ENCODE measurements at regions not wholly inside any gene's neighbourhood (a gene's known extent, or its start where the extent isn't known, plus 50 kb on each side); places are given as distances from the start of the nearest gene placed in this dataset.
A peak's percentile ranks its signal among the peaks of the same experiment; 100 is the strongest.
"Not testable (repeated sequence)": the region's sequence is repeated elsewhere in the genome, so short reads cannot be mapped to it uniquely, and the experiment has no call there.

DNA sequence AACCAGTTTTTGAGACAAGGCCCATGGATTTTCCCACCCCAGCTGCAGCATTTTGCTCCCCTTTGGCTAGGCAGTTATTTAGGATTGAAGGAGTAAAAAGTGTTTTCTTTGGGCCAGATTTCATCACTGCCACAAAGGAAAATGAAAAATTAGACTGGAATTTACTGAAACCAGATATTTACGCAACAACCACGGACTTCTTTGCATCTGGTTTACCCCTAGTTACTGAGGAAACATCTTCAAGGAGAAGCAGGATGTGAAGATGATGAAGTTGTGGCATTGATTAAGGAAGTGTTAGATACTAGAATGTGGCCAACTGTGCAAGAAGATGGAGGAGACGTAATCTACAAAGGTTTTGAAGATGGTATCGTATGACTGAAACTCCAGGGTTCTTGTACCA, 165.2 kb upstream of the MYRIP start:
- Histone ChIP-seq H3K4me3 (no peak overlapping the region), H3K36me3 (replicated peaks in 1 of 2; ENCODE audit: insufficient read depth in 1 of 2, low read depth in 2 of 2) (no peaks in the 10 kb centered on the region), H3K4me1 (no peaks in the 10 kb centered on the region), H3K27ac (no peak overlapping the region), H3K27me3 (no peaks in the 10 kb centered on the region), H3K9me3 (no peaks in the 10 kb centered on the region)
- intact Hi-C loops (cut with DNase I) = no loop called here
- ATAC-seq (no peak), DNase-seq (no peak)
- TF ChIP-seq, protein P1, sequence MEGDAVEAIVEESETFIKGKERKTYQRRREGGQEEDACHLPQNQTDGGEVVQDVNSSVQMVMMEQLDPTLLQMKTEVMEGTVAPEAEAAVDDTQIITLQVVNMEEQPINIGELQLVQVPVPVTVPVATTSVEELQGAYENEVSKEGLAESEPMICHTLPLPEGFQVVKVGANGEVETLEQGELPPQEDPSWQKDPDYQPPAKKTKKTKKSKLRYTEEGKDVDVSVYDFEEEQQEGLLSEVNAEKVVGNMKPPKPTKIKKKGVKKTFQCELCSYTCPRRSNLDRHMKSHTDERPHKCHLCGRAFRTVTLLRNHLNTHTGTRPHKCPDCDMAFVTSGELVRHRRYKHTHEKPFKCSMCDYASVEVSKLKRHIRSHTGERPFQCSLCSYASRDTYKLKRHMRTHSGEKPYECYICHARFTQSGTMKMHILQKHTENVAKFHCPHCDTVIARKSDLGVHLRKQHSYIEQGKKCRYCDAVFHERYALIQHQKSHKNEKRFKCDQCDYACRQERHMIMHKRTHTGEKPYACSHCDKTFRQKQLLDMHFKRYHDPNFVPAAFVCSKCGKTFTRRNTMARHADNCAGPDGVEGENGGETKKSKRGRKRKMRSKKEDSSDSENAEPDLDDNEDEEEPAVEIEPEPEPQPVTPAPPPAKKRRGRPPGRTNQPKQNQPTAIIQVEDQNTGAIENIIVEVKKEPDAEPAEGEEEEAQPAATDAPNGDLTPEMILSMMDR (IDR thresholded peaks at IDR 0.05) = no peak
- no peak for TF ChIP-seq POLR2A (IDR thresholded peaks at IDR 0.05)
- 76 to 86% methylated on average over 4 of the region's 4 CpGs for WGBS, 2 donors

DNA sequence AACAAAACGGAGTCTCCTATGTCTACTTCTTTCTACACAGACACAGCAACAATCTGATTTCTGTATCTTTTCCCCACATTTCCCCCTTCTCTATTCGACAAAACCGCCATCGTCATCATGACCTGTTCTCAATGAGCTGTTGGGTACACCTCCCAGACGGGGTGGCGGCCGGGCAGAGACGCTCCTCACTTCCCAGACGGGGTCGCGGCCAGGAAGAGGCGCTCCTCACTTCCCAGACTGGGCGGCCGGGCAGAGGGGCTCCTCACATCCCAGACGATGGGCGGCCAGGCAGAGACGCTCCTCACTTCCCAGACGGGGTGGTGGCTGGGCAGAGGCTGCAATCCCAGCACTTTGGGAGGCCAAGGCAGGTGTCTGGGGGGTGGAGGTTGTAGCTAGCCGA, 158.2 kb upstream of the MYRIP start:
- H3K4me3 ChIP-seq; DNase-seq; H3K9me3 ChIP-seq; ATAC-seq; intact Hi-C loops (cut with DNase I); H3K27ac ChIP-seq; H3K27me3 ChIP-seq; H3K36me3 ChIP-seq (replicated peaks in 1 of 2; ENCODE audit: insufficient read depth in 1 of 2, low read depth in 2 of 2): not testable (repeated sequence)
- 96 to 97% methylated on average over 13 to 14 of the region's 19 CpGs for WGBS, 2 donors
- peaks cover 12% of the 10 kb centered on the region for H3K4me1 ChIP-seq

DNA sequence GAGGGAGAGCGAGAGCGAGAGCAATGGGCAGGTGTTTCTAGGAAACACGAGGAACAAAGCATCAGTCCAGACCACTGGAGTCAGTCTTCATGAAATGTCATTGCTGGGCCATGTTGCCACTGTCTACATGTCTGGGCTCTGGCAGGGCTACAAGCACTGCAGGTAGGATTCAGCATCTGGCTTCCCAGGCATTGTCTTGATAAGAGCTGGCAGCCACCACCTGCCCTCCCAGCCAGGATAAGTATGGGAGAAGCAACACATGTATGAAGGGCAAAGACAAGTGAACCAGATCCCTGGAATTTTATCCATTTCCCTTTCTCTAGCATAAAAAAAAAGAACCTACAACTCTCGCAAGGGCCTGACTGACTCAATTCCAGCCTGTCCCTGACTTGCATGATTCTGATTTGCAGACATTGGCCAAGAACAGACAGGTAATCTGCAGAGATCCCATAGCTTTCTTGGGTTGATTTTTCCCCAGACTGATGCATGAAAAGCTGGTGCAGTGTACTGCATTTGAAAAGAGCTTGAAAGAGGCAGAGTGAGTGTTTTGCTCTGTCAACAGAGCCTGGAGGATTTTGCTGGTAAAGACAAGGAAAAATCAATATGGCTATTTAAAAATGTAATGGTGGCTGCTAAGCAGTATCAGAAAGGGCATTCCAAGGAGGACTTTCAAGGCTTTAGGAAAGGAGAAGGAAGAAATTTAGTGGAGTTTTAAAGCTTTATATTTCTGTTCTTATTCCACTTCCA, 157.2 kb upstream of the MYRIP start:
- no peaks in the 10 kb centered on the region for H3K36me3 ChIP-seq (replicated peaks in 1 of 2; ENCODE audit: insufficient read depth in 1 of 2, low read depth in 2 of 2)
- H3K27me3 ChIP-seq = no peaks in the 10 kb centered on the region
- H3K4me3 ChIP-seq = no peak overlapping the region
- no peak for TF ChIP-seq POLR2A (IDR thresholded peaks at IDR 0.05)
- TF ChIP-seq, protein P1 (IDR thresholded peaks at IDR 0.05) = no peak
- peaks cover 12% of the 10 kb centered on the region for H3K4me1 ChIP-seq
- DNase-seq = peak; percentile 41 to 73 (median 56)
- peak overlapping the region in 1 of 4 donors; percentile 13 for H3K27ac ChIP-seq
- WGBS, 2 donors = 51 to 62% methylated on average over 4 of the region's 4 CpGs
- H3K9me3 ChIP-seq = no peaks in the 10 kb centered on the region
- ATAC-seq = peak; percentile 47
- intact Hi-C loops (cut with DNase I) = no loop called here

DNA sequence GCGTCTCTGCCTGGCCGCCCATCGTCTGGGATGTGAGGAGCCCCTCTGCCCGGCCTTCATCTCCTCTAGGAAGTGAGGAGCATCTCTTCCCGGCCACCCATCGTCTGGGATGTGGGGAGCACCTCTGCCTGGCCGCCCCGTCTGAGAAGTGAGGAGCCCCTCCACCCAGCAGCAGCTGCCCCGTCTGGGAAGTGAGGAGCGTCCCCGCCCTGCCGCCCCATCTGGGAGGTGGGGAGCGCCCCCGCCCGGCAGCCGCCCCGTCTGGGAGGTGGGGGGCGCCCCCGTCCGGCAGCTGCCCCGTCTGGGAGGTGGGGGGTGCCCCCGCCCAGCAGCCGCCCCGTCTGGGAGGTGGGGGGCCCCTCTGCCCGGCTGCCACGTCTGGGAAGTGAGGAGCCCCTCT, 153.7 kb upstream of the MYRIP start:
- WGBS, 2 donors = 83 to 96% methylated on average over 2 to 8 of the region's 26 CpGs
- H3K36me3 ChIP-seq (replicated peaks in 1 of 2; ENCODE audit: insufficient read depth in 1 of 2, low read depth in 2 of 2); ATAC-seq; H3K4me3 ChIP-seq; H3K27me3 ChIP-seq; DNase-seq; H3K27ac ChIP-seq; intact Hi-C loops (cut with DNase I); H3K9me3 ChIP-seq: not testable (repeated sequence)
- peaks cover 12% of the 10 kb centered on the region for H3K4me1 ChIP-seq

DNA sequence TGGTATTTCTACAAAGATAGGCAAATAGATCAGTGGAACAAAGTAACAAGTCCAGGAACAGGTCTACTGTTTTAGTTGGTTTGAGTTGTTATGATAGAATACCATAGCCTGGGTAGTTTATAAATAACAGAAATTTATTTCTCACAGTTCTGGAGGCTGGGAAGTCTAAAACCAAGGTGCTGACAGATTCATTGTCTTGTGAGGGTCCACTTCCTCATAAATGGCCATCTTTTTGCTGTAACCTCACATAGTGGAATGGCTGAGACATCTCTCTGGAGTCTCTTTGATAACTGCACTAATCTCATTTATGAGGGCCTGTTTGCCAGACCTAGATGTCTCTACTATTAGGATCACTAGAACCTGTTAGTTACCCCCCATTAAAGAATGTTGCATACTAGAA, 152.3 kb upstream of the MYRIP start:
- peaks cover 7% of the 10 kb centered on the region for H3K4me1 ChIP-seq
- no peaks in the 10 kb centered on the region for H3K9me3 ChIP-seq
- H3K27ac ChIP-seq = no peak overlapping the region
- TF ChIP-seq, protein P1 (IDR thresholded peaks at IDR 0.05) = no peak
- no peak for TF ChIP-seq POLR2A (IDR thresholded peaks at IDR 0.05)
- no peak for DNase-seq
- H3K4me3 ChIP-seq = no peak overlapping the region
- H3K27me3 ChIP-seq = no peaks in the 10 kb centered on the region
- H3K36me3 ChIP-seq (replicated peaks in 1 of 2; ENCODE audit: insufficient read depth in 1 of 2, low read depth in 2 of 2) = no peaks in the 10 kb centered on the region
- intact Hi-C loops (cut with DNase I) = no loop called here
- no peak for ATAC-seq

DNA sequence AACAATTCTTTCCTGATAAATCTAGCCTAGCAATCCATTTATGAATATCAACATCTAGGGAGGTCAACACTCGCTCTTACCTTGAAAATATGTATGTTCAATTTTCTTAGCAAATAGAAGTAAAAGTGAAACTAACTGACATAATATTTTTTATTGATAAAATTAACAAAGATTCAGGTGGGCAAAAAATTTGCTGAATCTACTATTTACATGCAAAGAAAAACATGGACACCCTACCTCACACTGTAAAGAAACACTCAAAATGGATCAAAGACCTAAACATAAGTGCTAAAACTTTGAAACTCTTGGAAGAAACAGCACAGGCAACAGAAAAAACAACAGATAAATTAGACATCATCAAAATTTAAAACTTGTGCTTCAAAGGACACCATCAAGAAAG, 151.6 kb upstream of the MYRIP start:
- no peaks in the 10 kb centered on the region for H3K9me3 ChIP-seq
- intact Hi-C loops (cut with DNase I) = no loop called here
- no peaks in the 10 kb centered on the region for H3K27me3 ChIP-seq
- no peak for TF ChIP-seq POLR2A (IDR thresholded peaks at IDR 0.05)
- TF ChIP-seq, protein P1 (IDR thresholded peaks at IDR 0.05) = no peak
- H3K36me3 ChIP-seq (replicated peaks in 1 of 2; ENCODE audit: insufficient read depth in 1 of 2, low read depth in 2 of 2) = no peaks in the 10 kb centered on the region
- no peak for ATAC-seq
- H3K27ac ChIP-seq = no peak overlapping the region
- WGBS, 2 donors = 86 to 88% methylated on average over 1 of the region's 1 CpG
- peaks cover under 1% of the 10 kb centered on the region for H3K4me1 ChIP-seq
- DNase-seq = no peak
- H3K4me3 ChIP-seq = no peak overlapping the region
